SK-N-SH treated with all-trans-retinoic acid at 6 μM for 48 hours (cell line): ENCODE measurements at regions not wholly inside any gene's neighbourhood (a gene's known extent, or its start where the extent isn't known, plus 50 kb on each side); places are given as distances from the start of the nearest gene placed in this dataset.

Experiments
- ATAC-seq: fragments of 200-7000 bp; cut with Tn5 transposase; 3 replicates; pipeline ENCODE4 v1.9.1; 2020; ENCODE audit warnings: mild to moderate bottlenecking, moderate library complexity
- ARNTL ChIP-seq: fragments of 450-650 bp; formaldehyde crosslinking; IDR thresholded peaks from 2 replicates; pipeline ENCODE4 v1.5.0; 2020; ENCODE audit warnings: low read depth, mild to moderate bottlenecking, moderate library complexity, borderline replicate concordance
- BACH2 ChIP-seq: fragments of 250-450 bp; sonication (Bioruptor Pico); IDR thresholded peaks from 2 replicates; pipeline ENCODE4 v1.9.0; 2021; ENCODE audit warnings: mild to moderate bottlenecking, borderline replicate concordance
- CREB5 ChIP-seq: fragments of 250-450 bp; sonication (Bioruptor Pico); IDR thresholded peaks from 2 replicates; pipeline ENCODE4 v1.5.1; 2020; ENCODE audit warnings: low read depth, mild to moderate bottlenecking, moderate library complexity
- CSDC2 ChIP-seq: fragments of 250-450 bp; sonication (Bioruptor Pico); IDR thresholded peaks from 2 replicates; pipeline ENCODE4 v1.5.0; 2020; ENCODE audit warnings: mild to moderate bottlenecking, moderate library complexity
- CSRNP3 ChIP-seq: fragments of 250-450 bp; sonication (Bioruptor Pico); IDR thresholded peaks from 2 replicates; pipeline ENCODE4 v1.5.1; 2021; ENCODE audit warnings: mild to moderate bottlenecking, moderate library complexity
- GLIS3 ChIP-seq: fragments of 250-450 bp; sonication (Bioruptor Pico); IDR thresholded peaks from 2 replicates; pipeline ENCODE4 v1.5.0; 2020; ENCODE audit warnings: mild to moderate bottlenecking, moderate library complexity
- ISL1 ChIP-seq: fragments of 250-450 bp; sonication (Bioruptor Pico); IDR thresholded peaks from 2 replicates; pipeline ENCODE4 v2.1.2; 2022; ENCODE audit warnings: mild to moderate bottlenecking, moderate library complexity
- OSR1 ChIP-seq: fragments of 250-450 bp; sonication (Bioruptor Pico); IDR thresholded peaks from 2 replicates; pipeline ENCODE4 v1.8.0; 2022; ENCODE audit warnings: moderate library complexity, mild to moderate bottlenecking, inconsistent platforms
- PATZ1 ChIP-seq: fragments of 250-450 bp; sonication (Bioruptor Pico); IDR thresholded peaks from 2 replicates; pipeline ENCODE4 v1.8.0; 2020; ENCODE audit warnings: mild to moderate bottlenecking, moderate library complexity, borderline replicate concordance
- RARB ChIP-seq: fragments of 250-450 bp; sonication (Bioruptor Pico); IDR thresholded peaks from 2 replicates; pipeline ENCODE4 v1.8.0; 2021; ENCODE audit warnings: mild to moderate bottlenecking, moderate library complexity
- SNAI2 ChIP-seq: fragments of 250-450 bp; sonication (Bioruptor Pico); IDR thresholded peaks from 2 replicates; pipeline ENCODE4 v1.5.0; 2020; ENCODE audit warnings: mild to moderate bottlenecking, moderate library complexity
- TCF4 ChIP-seq: fragments of 250-450 bp; sonication (Bioruptor Pico); IDR thresholded peaks from 2 replicates; pipeline ENCODE4 v1.8.0; 2021; ENCODE audit warnings: mild to moderate bottlenecking, moderate library complexity, borderline replicate concordance
- TOX ChIP-seq: fragments of 250-450 bp; sonication (Bioruptor Pico); IDR thresholded peaks from 2 replicates; pipeline ENCODE4 v1.8.0; 2021; ENCODE audit warnings: mild to moderate bottlenecking, moderate library complexity, borderline replicate concordance
- TSHZ2 ChIP-seq: fragments of 250-450 bp; sonication (Bioruptor Pico); IDR thresholded peaks from 2 replicates; pipeline ENCODE4 v1.5.0; 2020; ENCODE audit warnings: mild to moderate bottlenecking, moderate library complexity
- ZC3H10 ChIP-seq: fragments of 250-450 bp; sonication (Bioruptor Pico); IDR thresholded peaks from 2 replicates; pipeline ENCODE4 v1.5.1; 2021; ENCODE audit warnings: mild to moderate bottlenecking, moderate library complexity
- ZFP3 ChIP-seq: fragments of 250-450 bp; sonication (Bioruptor Pico); IDR thresholded peaks from 2 replicates; pipeline ENCODE4 v1.5.0; 2020; ENCODE audit warnings: mild to moderate bottlenecking, moderate library complexity
- ZFP30 ChIP-seq: fragments of 450-650 bp; formaldehyde crosslinking; IDR thresholded peaks from 2 replicates; pipeline ENCODE4 v1.5.0; 2022; ENCODE audit warnings: mild to moderate bottlenecking, moderate library complexity
- ZNF70 ChIP-seq: fragments of 450-650 bp; formaldehyde crosslinking; IDR thresholded peaks from 2 replicates; pipeline ENCODE4 v1.5.0; 2020; ENCODE audit warnings: mild to moderate bottlenecking, moderate library complexity
- ZNF8 ChIP-seq: fragments of 450-650 bp; formaldehyde crosslinking; IDR thresholded peaks from 2 replicates; pipeline ENCODE4 v1.5.0; 2020; ENCODE audit warnings: mild to moderate bottlenecking, moderate library complexity

GRCh38 chr2:7707723-7708122 lies 790.5 kb downstream of the RNF144A start:
- TF ChIP-seq CSRNP3 (CRISPR knock-in tag) = peak; percentile 68; the same call in 1 of the 2 replicates
- no peak for TF ChIP-seq ARNTL (CRISPR knock-in tag)
- TF ChIP-seq ZNF8 (CRISPR knock-in tag) = no peak
- peak; percentile 52; the same call in 1 of the 2 replicates for TF ChIP-seq CREB5
- peak; percentile 96 for TF ChIP-seq ISL1
- no peak for TF ChIP-seq ZFP30 (CRISPR knock-in tag)
- 0 out of 2 replicates have a peak, but pooled peaks have one; percentile 16 for TF ChIP-seq ZFP3 (CRISPR knock-in tag)
- TF ChIP-seq PATZ1 (CRISPR knock-in tag) = peak; percentile 80; the same call in 1 of the 2 replicates
- TF ChIP-seq CSDC2 (CRISPR knock-in tag) = 0 out of 2 replicates have a peak, but pooled peaks have one; percentile 10
- TF ChIP-seq ZC3H10 (CRISPR knock-in tag) = no peak
- TF ChIP-seq TCF4 = no peak
- TF ChIP-seq SNAI2 (CRISPR knock-in tag) = peak; percentile 54; the same call in 1 of the 2 replicates
- TF ChIP-seq RARB = no peak
- TF ChIP-seq GLIS3 = peak; percentile 40; the same call in 1 of the 2 replicates
- TF ChIP-seq, all 23 proteins: peak for 8
- ATAC-seq = peak; percentile 94

- TF ChIP-seq BACH2 (no peak), ZFP3 (CRISPR knock-in tag) (no peak), ZNF70 (CRISPR knock-in tag) (no peak), CREB5 (no peak), TOX (CRISPR knock-in tag) (no peak), GLIS3 (no peak), CSDC2 (CRISPR knock-in tag) (no peak), TSHZ2 (CRISPR knock-in tag) (no peak)
- ATAC-seq = no peak
Measured at GRCh38 chr2:7709907-7710306, 792.7 kb downstream of the RNF144A start.

GRCh38 chr2:7711167-7711566 lies 794.0 kb downstream of the RNF144A start:
- ATAC-seq = no peak

More at GRCh38 chr2:7711167-7711566, 794.0 kb downstream of the RNF144A start:
- no peak for TF ChIP-seq PATZ1 (CRISPR knock-in tag)
- no peak for TF ChIP-seq OSR1
- no peak for TF ChIP-seq ZNF70 (CRISPR knock-in tag)
